GM23248 (cell line): ENCODE measurements at regions not wholly inside any gene's neighbourhood (a gene's known extent, or its start where the extent isn't known, plus 50 kb on each side); places are given as distances from the start of the nearest gene placed in this dataset.
A peak's percentile ranks its signal among the peaks of the same experiment; 100 is the strongest.

Experiments
- DNase-seq: peaks from one replicate; pipeline ENCODE4 v3.0.0-alpha.2; 2015
- H2AFZ ChIP-seq: fragments of 200-600 bp; sonication (generic); 2 replicates; pipeline ENCODE4 v1.6.1; 2016; ENCODE audit warnings: antibody characterized with exemption
- H3F3A ChIP-seq: fragments of 200-600 bp; sonication (generic); 2 replicates; pipeline ENCODE4 v1.6.1; 2016; ENCODE audit warnings: mild to moderate bottlenecking, antibody characterized with exemption, mixed run types; ENCODE audit not compliant: insufficient read depth
- H3K27ac ChIP-seq: fragments of 200-600 bp; sonication (generic); 2 replicates; pipeline ENCODE4 v1.5.1; 2016; ENCODE audit warnings: mild to moderate bottlenecking
- H3K27me3 ChIP-seq: fragments of 200-600 bp; sonication (generic); replicated peaks from 2 replicates; pipeline ENCODE4 v1.6.1; 2016; ENCODE audit warnings: mild to moderate bottlenecking; ENCODE audit not compliant: insufficient read depth
- H3K36me3 ChIP-seq: fragments of 200-600 bp; sonication (generic); 2 replicates; pipeline ENCODE4 v1.6.1; 2016; ENCODE audit warnings: low read depth, mild to moderate bottlenecking
- H3K4me1 ChIP-seq: fragments of 200-600 bp; sonication (generic); 2 replicates; pipeline ENCODE4 v1.6.1; 2016; ENCODE audit warnings: mild to moderate bottlenecking; ENCODE audit not compliant: insufficient read depth
- H3K4me2 ChIP-seq: fragments of 200-600 bp; sonication (generic); one replicate; pipeline ENCODE4 v1.6.1; 2016; ENCODE audit warnings: mild to moderate bottlenecking; ENCODE audit not compliant: unreplicated experiment
- H3K4me3 ChIP-seq: fragments of 200-600 bp; sonication (generic); 2 replicates; pipeline ENCODE4 v1.5.1; 2016; ENCODE audit warnings: mild to moderate bottlenecking
- H3K79me2 ChIP-seq: fragments of 200-600 bp; sonication (generic); 2 replicates; pipeline ENCODE4 v1.6.1; 2016; ENCODE audit warnings: mild to moderate bottlenecking; ENCODE audit not compliant: insufficient read depth
- H3K9ac ChIP-seq: fragments of 200-600 bp; sonication (generic); 2 replicates; pipeline ENCODE4 v1.6.1; 2016; ENCODE audit warnings: mild to moderate bottlenecking
- H3K9me2 ChIP-seq: fragments of 200-600 bp; sonication (generic); 2 replicates; pipeline ENCODE4 v1.6.1; 2016; ENCODE audit warnings: mixed run types, mild to moderate bottlenecking, moderate library complexity; ENCODE audit not compliant: insufficient read depth
- H3K9me3 ChIP-seq: fragments of 200-600 bp; sonication (generic); one replicate; pipeline ENCODE4 v1.6.1; 2017; ENCODE audit warnings: low read depth
- H4K20me1 ChIP-seq: fragments of 200-600 bp; sonication (generic); 2 replicates; pipeline ENCODE4 v1.6.0; 2016; ENCODE audit not compliant: insufficient read depth
- EZH2 ChIP-seq: fragments of 200-600 bp; sonication (generic); IDR thresholded peaks from 2 replicates; pipeline ENCODE4 v1.6.1; 2018; ENCODE audit warnings: antibody characterized with exemption, mild to moderate bottlenecking; ENCODE audit not compliant: insufficient read depth, poor library complexity, severe bottlenecking
- EZH2phosphoT487 ChIP-seq: fragments of 200-600 bp; sonication (generic); IDR thresholded peaks from 2 replicates; pipeline ENCODE4 v1.6.1; 2018; ENCODE audit warnings: antibody characterized with exemption, moderate library complexity, mild to moderate bottlenecking, low read depth; ENCODE audit not compliant: insufficient read depth
- WGBS, 2 experiments: methylation state at CpG; one replicate each; pipeline ENCODE4 v1.1.6; 2015 to 2017; ENCODE audit warnings: low lambda C conversion rate in 2 of 2, low coverage in 1 of 2; ENCODE audit errors: missing lambda C conversion rate in 2 of 2; 5-methylcytosine and 5-hydroxymethylcytosine counted together
- in situ Hi-C: fragments of 300-500 bp; cut with MboI; formaldehyde crosslinking; loops from 2 replicates; pipeline ENCODE4 v1.15.0; 2020

GRCh38 chr3:5476403-5476802 is 288.9 kb downstream of the EDEM1 start:
- Histone ChIP-seq H3K9ac (no peak overlapping the region), H3K4me3 (no peak overlapping the region), H3K27ac (no peak overlapping the region), H3K9me2 (no peaks in the 10 kb centered on the region), H3K36me3 (no peaks in the 10 kb centered on the region), H3K4me2 (no peak overlapping the region), H3K4me1 (no peaks in the 10 kb centered on the region), H3K79me2 (no peaks in the 10 kb centered on the region), H4K20me1 (no peaks in the 10 kb centered on the region), H2AFZ (no peak overlapping the region), H3F3A (no peaks in the 10 kb centered on the region), H3K27me3 (no peaks in the 10 kb centered on the region), H3K9me3 (no peaks in the 10 kb centered on the region)
- in situ Hi-C loops = no loop called here
- WGBS, 2 experiments = 11 to 15% methylated on average over 2 of the region's 2 CpGs
- TF ChIP-seq EZH2phosphoT487 (no peak), EZH2 (no peak)
- DNase-seq = no peak

GRCh38 chr3:5479229-5479799 is 291.8 kb downstream of the EDEM1 start:
- TF ChIP-seq EZH2 (no peak), EZH2phosphoT487 (no peak)
- in situ Hi-C loops = no loop called here

GRCh38 chr3:5480190-5480589 is 292.7 kb downstream of the EDEM1 start:
- no peak overlapping the region for H3K9ac ChIP-seq

More at GRCh38 chr3:5479229-5479799, 291.8 kb downstream of the EDEM1 start:
- no peak overlapping the region for H2AFZ ChIP-seq
- H3K9me3 ChIP-seq = no peaks in the 10 kb centered on the region
- H3K4me3 ChIP-seq = no peak overlapping the region
- WGBS, 2 experiments = 38 to 56% methylated on average over 2 of the region's 2 CpGs
- H3K79me2 ChIP-seq = no peaks in the 10 kb centered on the region
- no peaks in the 10 kb centered on the region for H4K20me1 ChIP-seq
- H3K9ac ChIP-seq = no peak overlapping the region
- H3K9me2 ChIP-seq = no peaks in the 10 kb centered on the region
- H3K4me2 ChIP-seq = no peak overlapping the region
- no peaks in the 10 kb centered on the region for H3F3A ChIP-seq
- no peaks in the 10 kb centered on the region for H3K36me3 ChIP-seq
- H3K4me1 ChIP-seq = no peaks in the 10 kb centered on the region
- no peak overlapping the region for H3K27ac ChIP-seq
- peak; percentile 1 for DNase-seq
- no peaks in the 10 kb centered on the region for H3K27me3 ChIP-seq

GRCh38 chr3:5485427-5485826 is 297.9 kb downstream of the EDEM1 start:
- in situ Hi-C loops = no loop called here
- H3K4me2 ChIP-seq = no peak overlapping the region
- no peaks in the 10 kb centered on the region for H4K20me1 ChIP-seq
- H3K4me3 ChIP-seq = no peak overlapping the region
- no peaks in the 10 kb centered on the region for H3F3A ChIP-seq
- no peaks in the 10 kb centered on the region for H3K4me1 ChIP-seq
- no peak overlapping the region for H3K9ac ChIP-seq
- H3K27me3 ChIP-seq = no peaks in the 10 kb centered on the region
- no peaks in the 10 kb centered on the region for H3K36me3 ChIP-seq
- no peak for DNase-seq
- no peaks in the 10 kb centered on the region for H3K9me3 ChIP-seq
- H3K9me2 ChIP-seq = no peaks in the 10 kb centered on the region
- H3K27ac ChIP-seq = no peak overlapping the region
- H2AFZ ChIP-seq = no peak overlapping the region
- no peaks in the 10 kb centered on the region for H3K79me2 ChIP-seq
- TF ChIP-seq EZH2phosphoT487 = no peak
- TF ChIP-seq EZH2 = no peak
- 12 to 14% methylated on average over 5 of the region's 5 CpGs for WGBS, 2 experiments

More at GRCh38 chr3:5480190-5480589, 292.7 kb downstream of the EDEM1 start:
- no peaks in the 10 kb centered on the region for H3K79me2 ChIP-seq
- H3K9me2 ChIP-seq = no peaks in the 10 kb centered on the region
- H3K27ac ChIP-seq = no peak overlapping the region
- H3K4me1 ChIP-seq = no peaks in the 10 kb centered on the region
- TF ChIP-seq EZH2 = no peak
- TF ChIP-seq EZH2phosphoT487 = no peak
- H2AFZ ChIP-seq = no peak overlapping the region
- H4K20me1 ChIP-seq = no peaks in the 10 kb centered on the region
- no peaks in the 10 kb centered on the region for H3K27me3 ChIP-seq
- H3K9me3 ChIP-seq = no peaks in the 10 kb centered on the region
- no peak overlapping the region for H3K4me3 ChIP-seq
- 6 to 10% methylated on average over 8 of the region's 8 CpGs for WGBS, 2 experiments
- H3F3A ChIP-seq = no peaks in the 10 kb centered on the region
- H3K36me3 ChIP-seq = no peaks in the 10 kb centered on the region
- in situ Hi-C loops = no loop called here
- no peak overlapping the region for H3K4me2 ChIP-seq
- DNase-seq = no peak

GRCh38 chr3:5488771-5489170 is 301.3 kb downstream of the EDEM1 start:
- in situ Hi-C loops = no loop called here
- WGBS, 2 experiments = 56% methylated on average over 7 of the region's 7 CpGs
- Histone ChIP-seq H3K9me3 (no peaks in the 10 kb centered on the region), H3K36me3 (no peaks in the 10 kb centered on the region), H3K27ac (no peak overlapping the region), H3K9me2 (no peaks in the 10 kb centered on the region), H3K9ac (no peak overlapping the region), H3K79me2 (no peaks in the 10 kb centered on the region), H2AFZ (no peak overlapping the region), H3K4me1 (no peaks in the 10 kb centered on the region), H3K4me3 (no peak overlapping the region), H3K27me3 (no peaks in the 10 kb centered on the region), H3F3A (no peaks in the 10 kb centered on the region), H4K20me1 (no peaks in the 10 kb centered on the region), H3K4me2 (no peak overlapping the region)
- TF ChIP-seq EZH2phosphoT487 = no peak
- no peak for TF ChIP-seq EZH2
- no peak for DNase-seq
